ENCODE measurements at regions not wholly inside any gene's neighbourhood (a gene's known extent, or its start where the extent isn't known, plus 50 kb on each side); places are given as distances from the start of the nearest gene placed in this dataset.

DNA sequence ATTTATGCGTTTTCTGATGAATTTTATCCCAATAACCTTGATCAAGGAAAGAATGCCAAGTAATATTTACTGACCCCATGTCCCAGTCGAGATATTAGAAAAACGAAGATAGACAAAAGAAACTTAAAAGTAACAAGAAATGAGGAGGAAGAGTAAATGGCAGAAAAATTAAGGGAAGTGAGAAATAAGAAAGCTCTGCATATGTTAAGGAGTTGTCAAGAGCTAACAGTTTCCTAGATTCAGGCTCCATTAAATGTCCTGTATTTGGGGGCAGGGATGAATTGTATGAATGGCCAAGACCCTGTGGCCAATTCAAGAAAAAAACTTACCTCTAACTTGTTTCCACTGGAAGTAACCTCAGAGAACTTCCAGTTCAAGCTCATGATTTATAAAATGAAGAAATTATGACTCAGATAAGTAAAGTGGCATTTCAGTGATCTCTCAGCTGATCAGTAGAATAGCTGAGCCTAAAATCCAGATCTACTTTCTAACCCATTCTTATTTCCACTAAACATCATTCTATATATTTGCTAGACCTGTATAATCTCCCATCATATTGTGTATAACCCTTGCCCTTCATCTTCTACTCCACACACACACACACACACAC is 73.2 kb downstream of the ZC3H11B start:
- Mint-ChIP-seq H3K9me3 (peaks cover 0 to 11% (median 3%) of the 10 kb centered on the region in 9 donors), H3K27ac (no peak overlapping the region), H3K36me3 (peaks cover 0 to 9% (median 0%) of the 10 kb centered on the region in 3 donors), H3K27me3 (peaks cover 0 to 12% (median 0%) of the 10 kb centered on the region in 5 donors), H3K4me1 (no peaks in the 10 kb centered on the region), H3K4me3 (no peak overlapping the region)
- ATAC-seq, result no peak
- DNase-seq, result no peak
- POLR2A ChIA-PET, result no interaction called here

DNA sequence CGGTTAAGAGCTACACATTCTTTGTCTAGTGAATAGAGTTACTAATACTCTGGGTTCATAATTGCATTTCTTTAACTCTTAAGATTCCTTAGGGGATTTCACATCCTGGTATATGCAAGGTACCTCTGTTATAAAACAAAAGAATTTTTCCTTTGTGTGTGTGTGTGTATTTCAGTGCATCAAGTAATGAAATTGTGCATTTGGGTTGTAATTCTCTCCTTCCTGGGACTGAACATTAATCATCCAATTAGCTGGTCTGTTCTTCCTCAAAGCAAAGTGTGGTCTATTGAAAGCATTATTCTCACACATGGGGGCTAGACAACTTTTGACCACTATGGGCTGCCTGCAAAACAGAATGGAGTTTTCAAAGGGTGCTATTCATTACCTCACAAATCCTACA is 74.0 kb downstream of the ZC3H11B start:
- Mint-ChIP-seq H3K36me3 (peaks cover 0 to under 1% (median 0%) of the 10 kb centered on the region in 3 donors), H3K27me3 (peaks cover 0 to 12% (median 0%) of the 10 kb centered on the region in 5 donors), H3K27ac (no peak overlapping the region), H3K4me3 (no peak overlapping the region), H3K9me3 (peaks cover 0 to 3% (median under 1%) of the 10 kb centered on the region in 9 donors), H3K4me1 (no peaks in the 10 kb centered on the region)
- ATAC-seq, result no peak
- POLR2A ChIA-PET, result no interaction called here
- no peak for DNase-seq

DNA sequence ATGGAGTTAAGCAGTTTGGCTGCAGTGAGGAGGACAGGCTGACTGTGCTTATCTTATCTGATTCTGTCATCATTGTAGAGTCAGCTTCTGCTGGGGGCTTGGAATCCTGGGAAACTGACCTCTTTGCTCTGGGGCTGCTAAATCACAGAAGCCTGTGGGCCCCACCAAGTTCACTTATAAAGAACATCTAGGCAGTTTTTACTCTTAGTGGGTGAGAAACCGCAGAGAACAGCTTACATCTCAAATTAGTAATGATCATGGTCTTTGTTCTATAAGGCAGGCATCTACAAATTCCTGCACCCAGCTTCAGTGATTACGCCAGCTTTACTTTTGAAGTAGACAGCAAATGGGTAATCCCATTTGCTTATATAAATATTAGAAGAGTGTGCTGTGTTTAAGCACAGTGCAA is 75.7 kb downstream of the ZC3H11B start:
- H3K4me3 Mint-ChIP-seq, result no peak overlapping the region
- POLR2A ChIA-PET, result no interaction called here

DNA sequence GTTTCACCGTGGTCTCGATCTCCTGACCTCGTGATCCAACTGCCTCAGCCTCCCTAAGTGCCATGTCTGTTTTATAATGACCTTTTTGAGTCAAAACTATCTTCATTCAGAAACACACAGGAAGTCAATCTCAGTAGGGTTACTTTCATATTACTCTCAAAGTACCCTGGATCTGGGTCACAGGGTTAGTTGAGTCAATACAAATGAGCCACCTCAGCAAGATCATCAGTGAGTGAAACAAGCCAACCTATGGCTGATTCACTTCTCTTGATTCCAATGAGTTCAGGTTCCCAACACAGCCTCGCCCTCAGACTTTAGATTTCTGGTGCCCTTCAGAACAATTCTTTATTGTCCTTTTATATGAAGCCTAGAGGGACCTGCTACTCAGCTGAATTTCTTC is 76.9 kb downstream of the ZC3H11B start:
- DNase-seq (no peak), ATAC-seq (no peak)
- Mint-ChIP-seq H3K27ac (no peak overlapping the region), H3K4me3 (no peak overlapping the region), H3K36me3 (no peaks in the 10 kb centered on the region), H3K9me3 (peaks cover 0 to 9% (median 2%) of the 10 kb centered on the region in 9 donors), H3K27me3 (peaks cover 0 to 8% (median 0%) of the 10 kb centered on the region in 5 donors), H3K4me1 (no peaks in the 10 kb centered on the region)
- POLR2A ChIA-PET, result no interaction called here

More for the DNA sequence above, 75.7 kb downstream of the ZC3H11B start:
- Mint-ChIP-seq H3K9me3 (peaks cover 0 to 7% (median 2%) of the 10 kb centered on the region in 9 donors), H3K36me3 (no peaks in the 10 kb centered on the region), H3K4me1 (no peaks in the 10 kb centered on the region), H3K27ac (no peak overlapping the region), H3K27me3 (peaks cover 0 to 9% (median 0%) of the 10 kb centered on the region in 5 donors)
- DNase-seq (no peak), ATAC-seq (no peak)

DNA sequence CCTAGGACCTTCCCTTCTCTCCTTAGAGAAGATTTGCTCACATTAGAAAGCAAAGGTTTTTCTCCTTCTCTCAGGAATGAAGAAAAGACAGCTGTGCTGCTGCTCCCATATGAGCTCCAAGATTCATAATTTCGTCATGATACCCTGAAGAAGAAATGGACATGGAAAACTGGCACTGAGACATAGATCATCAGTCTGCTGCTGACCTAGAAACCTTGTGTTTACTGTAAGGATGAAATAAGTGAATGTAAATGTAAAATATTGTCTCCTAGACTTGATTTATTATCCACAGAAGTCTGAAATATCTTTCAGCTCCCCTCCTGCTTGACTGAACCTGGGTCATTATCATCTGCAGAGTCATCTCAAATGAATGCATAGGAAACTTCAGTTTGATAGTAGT is 77.9 kb downstream of the ZC3H11B start:
- ATAC-seq, result no peak

DNA sequence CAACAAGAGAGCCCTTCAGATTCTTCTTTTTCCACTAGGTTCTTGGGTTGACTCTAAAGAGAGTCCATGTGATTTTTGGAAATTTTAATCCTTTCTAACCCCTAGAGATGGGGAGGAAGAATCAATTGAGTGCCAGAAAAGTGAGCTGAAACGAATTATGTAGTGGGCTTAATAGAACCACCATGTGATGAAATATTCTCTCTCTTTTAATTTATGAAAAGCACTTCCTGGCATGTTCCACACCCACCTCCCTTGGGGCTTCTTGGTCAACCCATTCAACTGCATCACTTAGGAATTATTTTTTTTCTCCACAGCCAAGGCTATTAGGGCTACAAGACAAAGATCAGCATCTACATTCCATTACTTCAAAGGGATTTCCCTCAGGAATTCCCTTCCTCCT is 79.6 kb downstream of the ZC3H11B start:
- peaks cover 0 to 10% (median 2%) of the 10 kb centered on the region in 9 donors for H3K9me3 Mint-ChIP-seq

More for the DNA sequence above, 77.9 kb downstream of the ZC3H11B start:
- no peak for DNase-seq
- Mint-ChIP-seq H3K27ac (no peak overlapping the region), H3K4me1 (no peaks in the 10 kb centered on the region), H3K27me3 (peaks cover 0 to 8% (median 0%) of the 10 kb centered on the region in 5 donors), H3K4me3 (no peak overlapping the region), H3K9me3 (peaks cover 0 to 10% (median 2%) of the 10 kb centered on the region in 9 donors), H3K36me3 (no peaks in the 10 kb centered on the region)
- POLR2A ChIA-PET, result no interaction called here

DNA sequence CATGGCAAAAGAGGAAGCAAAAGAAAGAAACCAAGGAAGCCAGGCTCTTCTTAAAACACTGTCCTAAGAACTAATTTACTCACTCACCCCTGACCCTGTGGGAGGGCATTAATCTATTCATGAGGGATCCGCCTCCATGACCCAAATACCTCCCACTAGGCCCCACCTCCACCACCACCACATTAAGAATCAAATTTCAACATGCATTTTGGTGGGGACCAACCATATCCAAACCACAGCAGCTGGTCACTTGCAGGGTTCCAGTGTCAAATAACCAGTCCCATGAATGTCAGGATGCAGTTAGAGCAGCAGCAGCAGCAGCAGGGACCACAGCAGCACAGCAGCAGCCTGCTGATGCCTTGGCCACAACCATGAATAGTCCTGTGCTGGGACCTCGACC is 83.8 kb downstream of the ZC3H11B start:
- Mint-ChIP-seq H3K4me3 (no peak overlapping the region), H3K9me3 (peaks cover 0 to 10% (median 0%) of the 10 kb centered on the region in 9 donors), H3K27ac (no peak overlapping the region), H3K36me3 (no peaks in the 10 kb centered on the region), H3K4me1 (no peaks in the 10 kb centered on the region), H3K27me3 (peaks cover 0 to 5% (median 0%) of the 10 kb centered on the region in 5 donors)
- POLR2A ChIA-PET, result no interaction called here
- no peak for ATAC-seq
- DNase-seq, result no peak

More for the DNA sequence above, 79.6 kb downstream of the ZC3H11B start:
- POLR2A ChIA-PET, result no interaction called here
- ATAC-seq (no peak), DNase-seq (no peak)
- Mint-ChIP-seq H3K27ac (no peak overlapping the region), H3K4me1 (no peaks in the 10 kb centered on the region), H3K27me3 (peaks cover 0 to 8% (median 0%) of the 10 kb centered on the region in 5 donors), H3K36me3 (no peaks in the 10 kb centered on the region), H3K4me3 (no peak overlapping the region)

DNA sequence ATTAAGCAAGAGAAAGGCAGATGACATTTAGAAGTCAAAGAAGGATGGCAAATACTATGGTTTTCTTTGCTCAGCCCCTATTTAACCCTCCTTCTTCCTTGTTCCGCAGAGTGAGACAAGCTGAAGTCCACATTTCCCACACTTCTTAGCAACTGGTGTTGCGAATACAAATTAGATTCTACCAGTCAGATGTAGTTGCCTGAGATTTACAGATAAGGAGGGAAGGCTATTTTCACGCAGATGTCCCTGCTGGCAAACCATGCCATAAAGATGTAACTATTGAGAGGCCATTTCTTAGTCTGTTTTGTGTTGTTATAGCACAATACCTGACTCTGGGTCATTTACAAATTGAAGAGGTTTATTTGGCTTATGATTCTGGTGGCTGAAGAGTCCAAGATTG is 84.3 kb downstream of the ZC3H11B start:
- POLR2A ChIA-PET, result no interaction called here
- Mint-ChIP-seq H3K27ac (no peak overlapping the region), H3K4me3 (no peak overlapping the region), H3K4me1 (no peaks in the 10 kb centered on the region), H3K36me3 (no peaks in the 10 kb centered on the region), H3K27me3 (peaks cover 0 to 5% (median 0%) of the 10 kb centered on the region in 5 donors), H3K9me3 (peaks cover 0 to 10% (median 0%) of the 10 kb centered on the region in 9 donors)
- no peak for ATAC-seq
- no peak for DNase-seq

DNA sequence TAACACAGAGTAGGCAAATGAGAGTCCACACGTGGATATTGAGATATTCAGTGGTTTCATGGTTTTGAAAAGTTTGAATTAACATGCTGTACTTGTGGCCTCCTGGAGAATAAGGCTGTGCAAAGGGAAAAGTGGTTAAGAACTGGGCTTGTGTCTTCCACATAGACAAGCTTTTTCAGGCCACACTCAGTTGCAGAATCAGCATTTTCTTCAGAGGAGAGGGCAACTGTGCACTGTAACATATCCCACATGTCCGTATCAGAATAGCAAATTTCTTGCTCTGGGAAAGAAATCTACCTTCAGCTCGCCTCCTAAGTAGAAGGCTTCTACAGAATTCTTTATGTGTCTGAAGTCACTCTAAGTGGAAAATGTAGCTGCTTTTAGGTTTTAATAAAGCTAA is 84.9 kb downstream of the ZC3H11B start:
- no peak for DNase-seq
- H3K4me1 Mint-ChIP-seq, result no peaks in the 10 kb centered on the region
- POLR2A ChIA-PET, result no interaction called here
- H3K27ac Mint-ChIP-seq, result no peak overlapping the region
- H3K27me3 Mint-ChIP-seq, result peaks cover 0 to 5% (median 0%) of the 10 kb centered on the region in 5 donors
- no peak overlapping the region for H3K4me3 Mint-ChIP-seq
- H3K9me3 Mint-ChIP-seq, result peaks cover 0 to 10% (median 0%) of the 10 kb centered on the region in 9 donors
- no peaks in the 10 kb centered on the region for H3K36me3 Mint-ChIP-seq
- ATAC-seq, result no peak

DNA sequence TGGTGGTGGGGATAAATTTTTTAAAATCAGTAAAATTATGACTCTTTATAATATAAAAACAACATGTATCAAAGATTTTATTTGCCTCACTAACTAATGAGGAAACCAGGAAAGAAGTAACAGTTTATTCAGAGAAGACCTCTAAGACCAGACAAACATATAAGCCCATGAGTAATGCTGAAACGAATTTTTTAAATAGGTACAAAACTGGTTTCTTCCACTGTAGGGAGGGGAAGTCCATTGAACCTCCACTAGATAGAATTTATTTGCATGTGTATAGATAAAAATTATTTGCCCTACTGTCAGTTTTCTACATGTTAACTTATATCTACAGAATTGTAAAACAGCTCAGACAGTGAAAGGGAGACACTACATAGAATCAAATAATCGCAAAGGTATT is 86.8 kb downstream of the ZC3H11B start:
- Mint-ChIP-seq H3K4me1 (no peaks in the 10 kb centered on the region), H3K27ac (no peak overlapping the region), H3K9me3 (peaks cover 0 to 6% (median 0%) of the 10 kb centered on the region in 9 donors), H3K27me3 (no peaks in the 10 kb centered on the region), H3K4me3 (no peak overlapping the region), H3K36me3 (no peaks in the 10 kb centered on the region)
- no peak for DNase-seq
- POLR2A ChIA-PET, result no interaction called here
- ATAC-seq, result no peak

DNA sequence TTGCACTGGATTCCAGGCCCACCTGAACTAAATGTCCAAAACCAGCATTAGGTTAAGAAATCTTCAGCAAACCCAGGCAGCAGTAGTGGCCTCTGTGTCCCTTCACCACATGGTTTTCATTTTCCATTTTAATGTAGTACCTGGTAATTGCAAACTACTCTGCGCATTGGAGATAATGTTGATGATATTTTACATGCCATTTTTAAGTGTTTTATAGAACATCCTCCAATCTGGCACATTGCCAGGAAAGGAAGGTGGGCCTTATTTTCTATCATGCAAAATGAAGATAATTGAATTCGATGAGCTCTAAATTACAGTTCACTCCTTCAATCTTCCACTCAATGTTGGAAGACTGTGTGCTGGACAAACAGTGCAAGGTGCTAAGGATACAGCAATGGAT is 89.5 kb downstream of the ZC3H11B start:
- Mint-ChIP-seq H3K36me3 (no peaks in the 10 kb centered on the region), H3K4me3 (no peak overlapping the region), H3K27me3 (peaks cover 0 to 4% (median 0%) of the 10 kb centered on the region in 5 donors), H3K4me1 (no peaks in the 10 kb centered on the region), H3K27ac (no peak overlapping the region), H3K9me3 (no peaks in the 10 kb centered on the region)
- no peak for ATAC-seq
- POLR2A ChIA-PET, result no interaction called here
- no peak for DNase-seq

DNA sequence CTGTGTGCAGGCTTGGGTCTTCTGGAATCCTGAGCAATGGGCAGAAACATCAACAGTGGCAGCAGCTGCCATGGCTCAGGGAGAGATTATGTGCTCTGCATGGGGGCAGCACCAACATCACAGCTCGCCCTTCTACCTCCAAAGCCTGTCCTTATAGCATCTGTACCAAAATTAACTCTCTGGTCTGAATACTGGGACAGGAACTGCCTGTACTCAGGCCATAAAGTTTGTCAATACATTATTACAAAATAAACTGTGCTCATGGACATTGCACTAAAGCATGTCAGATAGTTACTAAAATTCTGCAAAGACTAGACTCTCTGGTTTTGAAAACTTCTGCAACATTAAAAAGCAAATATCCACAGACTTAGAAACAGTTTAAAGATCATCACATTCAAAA is 91.6 kb downstream of the ZC3H11B start:
- ATAC-seq (no peak), DNase-seq (no peak)
- POLR2A ChIA-PET, result no interaction called here
- Mint-ChIP-seq H3K36me3 (no peaks in the 10 kb centered on the region), H3K9me3 (no peaks in the 10 kb centered on the region), H3K4me1 (no peaks in the 10 kb centered on the region), H3K27me3 (peaks cover 0 to 4% (median 0%) of the 10 kb centered on the region in 5 donors), H3K4me3 (no peak overlapping the region), H3K27ac (no peak overlapping the region)

DNA sequence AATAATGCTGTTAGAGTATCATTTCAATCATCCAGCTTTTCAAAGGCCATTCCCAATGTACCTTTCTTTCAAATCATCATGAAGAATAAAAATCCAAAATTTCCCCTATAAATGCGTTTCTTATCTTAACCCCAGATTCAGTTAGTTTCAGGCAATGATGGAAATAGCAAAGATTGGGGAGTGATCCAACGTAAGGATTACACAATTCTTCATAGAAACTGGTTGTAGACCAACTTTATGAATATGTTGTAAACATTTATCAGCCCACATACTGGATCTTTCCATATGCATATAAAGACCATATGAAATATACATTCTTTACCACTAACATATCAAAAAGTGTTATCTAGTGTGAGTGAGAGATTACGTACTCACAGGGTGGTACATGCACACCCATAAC is 92.7 kb downstream of the ZC3H11B start:
- H3K27me3 Mint-ChIP-seq, result peaks cover 0 to 4% (median 0%) of the 10 kb centered on the region in 5 donors
- H3K4me1 Mint-ChIP-seq, result no peaks in the 10 kb centered on the region
- H3K36me3 Mint-ChIP-seq, result no peaks in the 10 kb centered on the region
- ATAC-seq (no peak), DNase-seq (no peak)
- H3K4me3 Mint-ChIP-seq, result no peak overlapping the region
- POLR2A ChIA-PET, result no interaction called here
- H3K27ac Mint-ChIP-seq, result no peak overlapping the region
- H3K9me3 Mint-ChIP-seq, result peaks cover 0 to 10% (median 0%) of the 10 kb centered on the region in 9 donors

DNA sequence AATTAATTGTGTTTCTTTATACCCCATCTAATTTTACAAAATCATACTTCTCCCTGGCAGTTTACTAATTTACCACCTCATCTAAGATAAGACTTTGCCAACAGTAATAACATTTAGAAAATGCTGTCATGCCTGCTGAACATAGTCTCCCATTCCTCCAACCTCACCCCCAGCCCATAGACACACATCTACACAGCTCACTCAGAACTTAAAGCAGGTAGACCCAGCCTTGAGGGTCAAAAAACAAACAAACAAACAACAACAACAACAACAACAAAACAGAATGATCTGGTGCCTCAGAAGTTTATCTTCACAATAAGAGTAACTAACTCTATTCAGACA is 94.0 kb downstream of the ZC3H11B start:
- Mint-ChIP-seq H3K27me3 (peaks cover 0 to 4% (median 0%) of the 10 kb centered on the region in 5 donors), H3K4me3 (no peak overlapping the region), H3K4me1 (no peaks in the 10 kb centered on the region), H3K36me3 (no peaks in the 10 kb centered on the region), H3K9me3 (peaks cover 0 to 12% (median 0%) of the 10 kb centered on the region in 9 donors), H3K27ac (no peak overlapping the region)
- POLR2A ChIA-PET, result no interaction called here
- DNase-seq, result no peak
- no peak for ATAC-seq
